Activated T-helper 1 cell treated with anti-CD3 and anti-CD28 coated beads, Interleukin-2, amount 50 U/mL, for 16 hours (primary cell): ENCODE measurements at regions not wholly inside any gene's neighbourhood (a gene's known extent, or its start where the extent isn't known, plus 50 kb on each side); places are given as distances from the start of the nearest gene placed in this dataset.

ENCODE experiments used
- DNase-seq, 2 donors: peaks; one replicate each; pipeline ENCODE4 v3.0.0-alpha.2; 2020; ENCODE audit warnings: low read depth in 1 of 2, low spot score in 1 of 2

DNA sequence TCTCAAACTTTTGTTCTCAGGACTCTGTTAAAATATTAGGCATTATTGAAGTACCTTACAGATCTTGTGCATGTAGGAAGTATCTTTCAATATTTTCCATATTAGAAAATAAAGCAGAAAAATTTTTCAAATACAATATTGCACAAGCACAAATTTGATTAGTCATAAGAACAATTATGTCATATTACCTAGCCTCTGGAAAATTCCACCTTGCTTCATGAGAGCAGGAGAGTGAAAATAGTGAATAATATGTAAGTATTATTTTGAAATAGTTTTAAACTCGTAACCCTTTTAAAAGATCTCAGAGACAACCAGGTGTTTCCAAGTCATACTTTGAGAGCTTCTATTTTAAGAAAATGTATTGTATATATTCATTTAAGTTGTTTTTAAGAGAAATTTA lies 1672.9 kb upstream of the ACO1 start:
- no peak for DNase-seq

DNA sequence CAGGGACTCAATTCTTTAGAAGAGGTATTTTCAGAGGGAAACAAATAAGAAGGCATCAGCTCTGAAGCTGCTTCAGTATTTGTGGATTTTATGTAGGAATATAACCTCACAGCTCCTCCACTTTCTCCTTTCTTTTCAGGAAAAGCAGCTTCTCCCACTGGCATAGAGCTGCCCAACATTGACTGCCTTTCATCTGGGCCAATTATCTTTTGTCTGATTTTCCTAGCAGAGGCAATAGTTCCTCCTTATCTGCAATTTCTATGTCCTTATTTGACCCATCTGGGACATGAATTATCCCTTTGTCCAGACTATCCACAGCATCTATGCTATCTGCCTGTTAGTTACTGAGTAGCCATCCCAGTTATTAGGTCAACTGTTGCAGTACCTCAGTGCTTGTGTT lies 1671.2 kb upstream of the ACO1 start:
- DNase-seq = no peak

DNA sequence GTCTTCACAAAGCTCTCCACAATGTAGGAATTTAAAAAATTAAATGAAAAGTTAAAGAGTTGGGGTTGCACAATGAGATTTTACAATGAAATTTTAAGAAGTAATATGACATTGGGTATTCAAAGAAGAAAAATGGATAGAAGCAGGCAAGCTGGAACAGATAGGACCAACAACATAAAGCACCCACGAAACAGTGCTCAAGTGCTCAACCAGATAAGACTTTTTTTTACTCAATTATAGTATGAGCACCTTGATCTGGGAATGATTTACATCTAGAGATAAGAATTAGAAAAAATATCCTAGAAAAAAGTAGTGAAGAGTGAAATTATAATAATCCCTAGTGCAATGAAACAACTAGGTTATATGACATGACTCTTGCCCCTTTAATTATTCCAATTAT lies 1670.1 kb upstream of the ACO1 start:
- no peak for DNase-seq

DNA sequence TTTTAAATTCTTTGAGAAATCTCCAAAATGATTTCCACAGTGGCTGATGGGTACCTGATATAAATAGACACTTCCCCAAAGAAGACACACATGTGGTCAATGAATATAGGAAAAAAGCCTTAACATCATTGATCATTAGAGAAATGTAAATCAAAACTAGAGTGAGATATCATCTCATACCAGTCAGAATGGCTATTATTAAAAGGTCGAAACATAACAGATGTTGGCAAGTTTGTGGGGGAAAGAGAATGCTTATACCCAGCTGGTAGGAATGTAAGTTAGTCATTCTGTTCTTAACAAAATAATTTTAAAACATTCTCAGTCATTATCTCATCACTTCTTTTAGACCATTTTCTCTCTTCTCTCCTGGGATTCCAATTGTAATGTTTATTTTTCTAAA lies 1666.0 kb upstream of the ACO1 start:
- no peak for DNase-seq

DNA sequence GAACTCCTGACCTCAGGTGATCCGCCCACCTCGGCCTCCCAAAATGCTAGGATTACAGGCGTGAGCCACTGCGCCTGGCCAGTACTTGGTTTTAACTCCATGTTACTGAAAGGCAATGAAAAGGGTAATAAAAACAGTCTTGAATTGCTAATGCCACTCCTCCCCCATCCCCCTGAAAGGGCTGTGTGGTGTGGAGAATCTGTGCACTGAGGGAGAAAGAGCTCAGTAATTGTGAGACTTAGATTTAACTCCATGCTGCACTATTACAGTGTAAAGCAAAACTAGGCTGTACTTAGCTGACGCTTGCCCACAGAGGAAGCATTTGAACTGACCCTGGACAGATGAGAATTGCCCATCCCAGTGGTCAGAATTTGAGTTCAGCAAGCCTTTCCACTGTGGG lies 1662.4 kb upstream of the ACO1 start:
- no peak for DNase-seq

DNA sequence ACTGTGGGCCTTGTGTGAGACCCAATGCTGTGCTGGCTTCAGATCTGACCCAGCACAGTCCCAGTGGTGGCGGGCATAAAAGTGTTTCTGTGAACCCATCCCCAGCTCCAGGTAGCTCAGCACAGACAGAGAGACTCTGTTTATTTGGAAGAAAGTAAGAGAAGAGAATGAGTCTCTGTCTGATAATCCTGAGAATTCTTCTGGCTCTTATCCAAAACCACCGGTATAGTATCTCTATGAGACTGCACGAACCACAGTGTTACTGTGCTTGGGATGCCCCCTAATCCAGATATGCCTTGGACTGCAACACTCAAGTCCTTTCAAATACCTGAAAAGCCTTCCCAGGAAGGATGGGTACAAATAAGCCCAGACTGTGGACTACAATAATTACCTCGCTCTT lies 1660.8 kb upstream of the ACO1 start:
- no peak for DNase-seq

DNA sequence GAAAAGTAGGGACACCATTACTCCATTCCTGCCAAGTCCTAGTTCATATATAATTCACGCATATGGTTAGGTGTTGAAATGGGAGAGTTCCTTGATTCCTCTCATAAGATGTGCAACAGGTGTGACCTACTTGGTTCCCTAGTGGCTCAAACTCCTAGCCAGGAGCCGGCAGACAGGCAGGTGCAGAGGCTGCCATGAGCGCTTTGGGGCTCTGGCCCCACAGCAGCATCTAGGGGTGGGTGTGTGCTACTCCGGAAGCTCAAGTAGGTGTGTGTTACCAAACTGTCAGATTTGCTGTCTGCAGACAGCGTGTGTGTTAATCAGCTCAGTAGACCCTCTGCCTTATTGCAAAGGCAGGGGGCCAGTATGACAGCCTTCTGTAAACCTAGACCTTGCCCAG lies 1652.4 kb upstream of the ACO1 start:
- DNase-seq = no peak

DNA sequence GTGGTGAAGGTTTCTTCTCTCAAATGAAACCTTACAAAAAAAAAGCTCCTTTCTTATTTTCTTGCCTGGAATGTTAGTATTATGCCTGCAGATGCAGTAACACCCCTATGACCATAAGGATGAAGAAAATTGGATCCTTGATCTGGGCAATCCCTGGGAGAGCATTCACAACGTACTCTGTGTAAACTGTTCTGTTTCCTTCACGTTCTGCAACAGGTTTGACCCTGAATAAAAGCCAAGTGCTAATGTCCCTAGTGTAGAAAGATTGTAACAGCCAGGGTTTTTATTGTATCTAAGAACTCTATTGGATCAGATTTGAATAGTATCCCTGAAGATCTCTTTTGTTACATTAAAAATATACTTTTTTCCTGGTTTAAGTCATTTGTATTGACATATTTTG lies 1639.6 kb upstream of the ACO1 start:
- DNase-seq = no peak

DNA sequence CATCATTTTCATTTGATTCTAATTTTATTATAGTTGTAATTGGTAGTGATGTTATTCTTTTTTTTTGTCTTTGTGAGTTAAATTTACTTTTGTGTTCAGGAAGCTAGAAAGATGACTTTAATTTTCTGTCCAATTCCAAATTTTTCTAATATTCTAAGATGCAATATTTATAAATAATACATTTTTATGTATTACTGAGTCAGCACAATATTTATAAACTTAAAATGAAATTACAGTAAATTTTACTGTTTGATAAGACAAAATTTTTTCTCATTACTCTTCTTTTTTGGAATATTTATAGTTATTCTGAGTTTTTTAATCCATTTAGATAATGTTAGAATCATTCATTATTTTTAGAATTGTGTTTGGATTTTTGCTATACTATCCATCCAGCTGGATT lies 1637.9 kb upstream of the ACO1 start:
- no peak for DNase-seq

DNA sequence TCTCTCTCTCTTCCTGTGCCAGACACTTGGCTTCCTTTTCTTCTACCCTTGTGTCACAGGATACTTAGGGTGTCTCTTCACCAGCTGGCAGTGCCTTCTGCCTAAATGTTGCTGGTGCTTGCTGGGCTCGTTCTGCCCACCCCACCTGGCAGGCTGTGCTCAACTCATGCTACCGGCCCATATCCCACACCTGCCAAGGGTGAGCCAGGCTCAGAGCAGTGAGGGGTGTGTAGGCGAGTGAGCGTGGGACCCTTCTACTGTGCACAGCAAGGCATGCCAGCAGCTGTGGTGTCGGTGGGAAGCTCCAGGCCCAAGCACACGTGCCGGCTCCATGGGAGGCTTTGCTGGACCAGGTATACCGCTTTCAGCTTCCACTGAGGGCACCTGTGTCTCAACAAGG lies 1626.7 kb upstream of the ACO1 start:
- no peak for DNase-seq

DNA sequence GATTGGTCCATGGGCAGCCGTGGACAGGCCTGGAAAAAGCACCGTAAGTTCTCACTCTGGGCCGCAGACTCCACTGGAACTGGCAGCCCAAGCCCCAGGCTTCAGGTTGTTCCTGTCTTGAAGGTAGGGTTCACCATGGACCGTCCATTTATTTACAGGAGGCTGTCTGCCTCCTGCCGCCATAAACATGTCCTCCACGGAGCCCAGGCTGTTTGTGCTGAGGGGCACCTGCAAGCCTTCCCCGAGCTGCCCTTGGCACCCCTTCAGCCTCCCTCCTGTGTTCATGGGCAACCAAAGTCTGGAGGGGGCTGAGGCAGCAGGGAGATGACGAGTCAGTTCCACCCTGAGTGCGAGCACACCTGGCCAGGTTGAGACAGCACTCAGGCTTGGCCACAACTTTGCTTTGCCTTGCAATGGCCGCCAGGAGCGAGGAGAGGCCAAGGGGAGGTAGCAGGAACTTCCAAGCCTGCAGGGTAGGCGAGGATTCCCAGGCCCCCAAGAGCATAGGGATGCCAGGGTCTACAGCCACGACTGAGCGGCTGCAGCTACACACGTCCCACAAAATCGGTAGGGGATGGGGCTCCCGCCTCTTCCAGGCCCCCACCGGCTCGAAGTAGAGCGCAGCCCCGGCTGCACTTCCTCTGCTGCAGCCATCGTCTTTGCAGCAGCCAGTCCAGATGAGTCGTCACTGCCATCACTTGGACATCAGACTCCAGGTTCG lies 1625.6 kb upstream of the ACO1 start:
- DNase-seq = no peak

DNA sequence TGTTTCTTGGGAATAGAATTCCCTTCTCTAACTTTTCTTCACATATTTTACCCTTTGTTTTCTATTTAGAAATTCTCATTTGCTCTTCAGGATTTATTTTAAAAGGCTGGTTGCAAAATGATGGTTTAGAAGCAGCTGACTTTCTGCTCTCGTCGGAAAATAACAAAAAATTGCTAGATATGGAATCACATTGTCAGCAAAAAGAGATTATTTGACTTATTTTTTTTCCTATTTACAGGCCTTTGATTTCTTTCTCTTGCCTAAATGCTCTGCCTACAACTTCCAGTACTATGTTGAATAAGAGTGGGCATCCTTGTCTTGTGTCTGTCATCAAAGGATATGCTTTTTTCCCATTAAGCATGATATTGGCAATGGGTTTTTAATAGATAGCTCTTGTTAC lies 1619.1 kb upstream of the ACO1 start:
- DNase-seq = no peak

DNA sequence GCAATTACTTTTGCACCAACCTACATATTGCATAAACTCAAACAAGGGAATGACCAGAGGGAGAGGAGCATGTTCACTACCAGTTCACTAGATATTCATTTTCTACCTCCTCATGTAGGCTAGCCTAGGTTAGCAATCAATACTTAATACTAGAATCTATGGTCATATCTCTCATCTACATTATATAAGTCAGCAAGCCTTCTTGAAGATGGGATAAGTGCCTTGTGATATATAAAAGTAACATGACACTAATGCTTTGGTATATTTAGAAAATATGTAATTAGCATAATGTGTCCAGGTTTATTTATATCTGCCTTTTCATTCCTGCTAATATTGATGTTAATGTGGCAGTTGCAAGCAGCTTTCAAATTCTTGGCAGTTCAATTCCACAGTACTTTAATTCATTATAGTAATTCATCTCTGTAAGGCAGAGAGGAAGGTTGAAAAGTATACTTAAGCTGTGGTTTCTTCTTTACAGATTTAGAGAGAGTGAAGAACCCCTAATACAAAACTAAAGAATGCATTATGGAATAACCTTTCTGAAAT lies 1613.2 kb upstream of the ACO1 start:
- no peak for DNase-seq

DNA sequence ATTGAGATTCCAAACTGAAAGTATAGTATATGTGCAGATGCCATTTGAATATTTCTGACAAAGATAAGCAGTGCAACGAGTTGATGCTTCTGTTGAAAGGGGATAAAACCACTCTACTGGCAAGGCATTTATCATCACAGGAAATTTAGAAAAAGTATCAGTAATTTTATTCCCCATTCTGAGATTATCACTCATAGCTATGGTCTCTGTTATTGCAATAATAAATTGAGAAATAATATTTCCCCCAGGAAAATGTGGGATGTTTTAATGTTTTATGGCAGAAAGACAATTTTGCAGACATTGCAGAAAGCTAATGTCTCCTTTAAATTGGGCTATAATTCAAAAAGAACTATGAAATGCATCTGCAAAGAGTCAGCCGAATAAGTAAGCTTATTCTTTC lies 1612.7 kb upstream of the ACO1 start:
- DNase-seq = no peak

DNA sequence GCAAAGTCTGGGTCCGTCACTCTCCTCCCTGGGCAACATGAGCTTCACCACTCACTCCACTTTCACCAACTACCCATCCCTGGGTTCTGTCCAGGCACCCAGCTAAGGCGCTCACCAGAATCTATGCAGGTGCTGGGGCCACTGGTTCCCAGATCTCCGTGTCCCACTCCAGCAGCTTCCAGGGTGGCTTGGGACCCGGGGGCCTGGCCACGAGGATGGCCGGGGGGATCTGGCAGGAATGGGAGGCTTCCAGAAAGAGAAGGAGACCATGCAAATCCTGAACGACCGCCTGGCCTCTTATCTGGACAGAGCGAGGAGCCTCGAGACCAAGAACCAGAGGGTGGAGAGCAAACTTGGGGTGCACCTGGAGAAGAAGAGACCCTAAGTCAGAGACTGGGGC lies 1611.0 kb upstream of the ACO1 start:
- DNase-seq = no peak

DNA sequence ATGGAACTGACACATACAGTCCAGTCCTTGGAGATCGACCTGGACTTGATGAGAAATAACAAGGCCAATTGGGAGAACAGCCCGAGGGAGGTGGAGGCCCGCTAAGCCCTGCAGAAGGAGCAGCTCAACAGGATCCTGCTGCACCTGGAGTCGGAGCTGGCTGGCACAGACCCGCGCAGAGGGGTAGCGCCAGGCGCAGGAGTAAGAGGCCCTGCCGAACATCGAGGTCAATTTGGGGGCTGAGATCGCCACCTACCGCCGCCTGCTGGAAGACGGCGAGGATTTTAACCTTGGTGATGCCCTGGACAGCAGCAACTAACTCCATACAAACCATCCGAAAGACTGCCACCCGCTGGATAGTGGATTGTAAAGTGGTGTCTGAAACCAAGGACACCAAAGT lies 1610.1 kb upstream of the ACO1 start:
- DNase-seq = no peak

DNA sequence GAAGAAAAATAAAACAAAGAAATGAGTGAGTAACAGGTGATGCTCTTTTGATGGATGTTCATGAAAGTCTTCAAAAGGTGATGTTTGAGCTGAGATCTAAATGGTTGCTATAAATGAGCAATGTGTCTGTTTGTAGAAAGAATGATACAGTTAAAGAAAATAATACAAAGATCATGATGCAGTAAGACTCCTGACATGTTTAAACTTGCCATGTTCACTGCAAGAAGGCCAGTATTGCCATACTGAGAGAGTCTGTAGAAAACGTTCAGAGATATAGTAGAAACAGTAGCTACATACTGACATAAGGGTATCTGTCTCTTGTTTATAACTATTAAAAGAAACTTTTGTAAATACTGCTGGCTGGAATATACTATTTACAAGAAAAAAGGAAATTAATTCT lies 1609.2 kb upstream of the ACO1 start:
- no peak for DNase-seq

DNA sequence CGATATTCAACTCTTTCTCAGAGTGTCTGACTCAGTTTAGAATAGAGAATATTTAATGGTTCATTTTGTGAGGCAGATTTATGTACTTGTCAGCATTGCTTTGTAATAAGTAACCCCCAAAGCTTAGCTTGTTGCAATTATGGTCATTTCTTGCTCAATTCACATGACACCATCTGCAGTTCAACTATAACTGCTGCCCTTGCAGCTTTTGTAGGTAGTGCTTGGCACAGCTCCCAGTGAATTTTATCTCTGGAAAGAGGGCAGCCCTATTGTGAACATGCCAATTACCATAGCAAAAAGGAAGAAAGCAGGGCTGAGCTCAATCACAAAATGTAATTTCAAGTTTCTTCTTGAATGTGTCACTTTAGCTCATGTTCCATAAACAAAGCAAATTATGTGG lies 1587.7 kb upstream of the ACO1 start:
- no peak for DNase-seq

DNA sequence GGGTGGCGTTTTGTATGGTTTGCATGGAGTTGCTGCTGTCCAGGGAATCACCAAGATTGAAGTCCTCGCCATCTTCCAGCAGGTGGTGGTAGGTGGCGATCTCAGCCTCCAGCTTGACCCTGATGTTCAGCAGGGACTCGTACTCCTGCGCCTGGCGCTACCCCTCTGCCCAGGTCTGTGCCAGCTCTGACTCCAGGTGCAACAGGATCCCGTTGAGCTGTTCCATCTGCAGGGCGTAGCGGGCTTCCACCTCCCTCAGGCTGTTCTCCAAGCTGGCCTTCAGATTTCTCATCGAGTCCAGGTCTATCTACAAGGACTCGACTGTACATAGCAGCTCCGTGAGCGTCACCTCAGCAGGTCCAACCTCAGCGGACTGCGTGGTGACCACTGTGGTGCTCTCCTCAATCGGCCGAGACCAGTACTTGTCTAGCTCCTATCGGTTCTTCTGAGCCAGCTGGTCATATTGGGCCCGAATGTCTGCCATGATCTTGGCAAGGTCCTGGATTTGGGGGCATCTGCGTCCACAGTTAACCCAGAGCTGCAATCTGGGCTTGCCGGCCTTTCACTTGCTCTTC lies 1584.8 kb upstream of the ACO1 start:
- no peak for DNase-seq

DNA sequence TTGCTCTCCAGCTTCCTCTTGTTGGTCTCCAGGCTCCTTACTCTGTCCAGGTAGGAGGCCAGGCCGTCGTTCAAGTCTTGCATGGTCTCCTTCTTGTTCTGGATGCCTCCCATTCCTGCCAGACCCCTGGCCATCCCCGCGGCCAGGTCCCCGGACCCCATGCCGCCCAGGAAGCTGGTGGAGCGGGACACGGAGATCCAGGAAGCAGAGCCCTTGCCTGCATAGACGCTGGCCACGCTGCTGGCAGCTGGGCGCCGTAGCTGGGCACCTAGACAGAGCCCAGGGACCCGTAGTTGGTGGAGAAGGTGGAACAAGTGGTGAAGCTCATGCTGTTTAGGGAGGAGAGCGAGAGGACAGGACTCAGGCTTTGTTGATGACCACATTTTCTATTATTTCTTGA lies 1584.0 kb upstream of the ACO1 start:
- no peak for DNase-seq

DNA sequence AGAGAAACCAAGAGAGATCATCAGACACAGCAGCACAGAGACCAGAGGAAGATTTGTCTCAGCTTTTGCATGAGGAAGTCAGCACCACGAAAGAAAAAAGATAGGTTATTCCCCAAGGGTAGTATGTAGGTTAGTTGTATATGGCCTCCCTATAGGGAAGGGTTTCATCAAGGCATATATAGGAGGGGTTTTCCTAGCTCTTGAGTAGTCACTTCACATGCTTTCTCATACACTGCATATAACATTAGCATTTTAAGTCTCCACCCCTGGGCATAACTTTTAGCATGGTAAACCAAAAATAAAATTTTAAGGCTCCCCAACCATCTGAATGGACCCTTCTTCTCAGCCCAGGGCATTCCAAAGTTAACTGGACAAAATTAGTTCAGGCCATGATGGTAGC lies 1571.6 kb upstream of the ACO1 start:
- DNase-seq = no peak

DNA sequence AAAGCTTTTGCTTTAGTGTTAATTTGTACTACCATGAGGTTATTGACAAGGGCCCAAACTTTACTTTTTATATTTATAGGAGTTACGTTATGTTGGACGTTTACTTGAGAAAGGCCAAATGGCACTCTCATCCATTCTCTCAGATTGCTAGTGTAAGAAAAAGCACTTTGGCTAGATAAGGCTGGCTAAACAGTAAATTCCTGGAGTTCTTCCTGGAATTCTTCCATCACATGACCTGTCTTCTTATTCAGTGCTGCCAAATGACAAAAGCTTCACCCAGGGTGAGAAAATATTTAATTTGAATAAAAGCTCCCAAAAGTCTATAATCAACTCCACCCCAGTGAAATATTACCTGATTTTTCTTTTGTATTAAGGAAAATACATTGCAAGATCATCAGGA lies 1568.9 kb upstream of the ACO1 start:
- no peak for DNase-seq

DNA sequence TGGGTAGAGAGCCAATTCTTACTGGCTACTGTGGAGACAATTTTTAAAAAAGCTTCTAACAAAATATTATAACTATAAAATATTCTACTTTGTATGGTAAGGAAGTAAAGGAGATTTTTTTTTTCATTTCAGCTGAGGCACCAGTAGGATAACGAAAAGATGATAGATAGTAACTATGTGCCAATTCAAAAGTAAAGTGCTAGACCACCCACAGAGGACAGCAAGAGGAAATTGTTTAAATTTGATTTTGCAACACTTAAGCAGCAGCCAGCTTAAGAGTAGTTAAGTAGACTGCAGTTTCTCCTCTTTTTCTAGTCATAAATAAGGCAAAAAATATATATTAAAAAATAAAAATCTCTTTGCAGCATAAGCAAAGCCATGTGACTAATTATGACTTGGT lies 1539.3 kb upstream of the ACO1 start:
- no peak for DNase-seq
